HEK293 (cell line): ENCODE measurements at regions not wholly inside any gene's neighbourhood (a gene's known extent, or its start where the extent isn't known, plus 50 kb on each side); places are given as distances from the start of the nearest gene placed in this dataset.
A peak's percentile ranks its signal among the peaks of the same experiment; 100 is the strongest.

ENCODE experiments used
- CTCF ChIA-PET: fragments of 350-600 bp; formaldehyde crosslinking; extraction: SDS; loops from one replicate; lab custom pipeline; 2021; ENCODE audit warnings: antibody characterized with exemption; lab: Yijun Ruan, JAX
- POLR2A ChIA-PET: fragments of 300-600 bp; formaldehyde crosslinking; extraction: SDS; loops from one replicate; lab custom pipeline; 2020; ENCODE audit warnings: antibody characterized with exemption, inconsistent platforms; lab: Yijun Ruan, JAX
- H3K27ac ChIP-seq: fragments of 200-500 bp; sonication (Bioruptor generic); 2 replicates; pipeline ENCODE4 v1.5.1; 2014; ENCODE audit warnings: low read depth, low read length, control low read depth, inconsistent platforms; ENCODE audit errors: extremely low read depth
- H3K36me3 ChIP-seq, 2 experiments: fragments of 200-500 bp in 1 of 2; sonication (Bioruptor generic) in 1 of 2; 1 replicate in 1 of 2; 2 replicates in 1 of 2; pipeline ENCODE4 v1.5.1; 2014 to 2017; ENCODE audit warnings: inconsistent platforms in 2 of 2, low read length in 2 of 2; ENCODE audit not compliant: control insufficient read depth in 2 of 2, insufficient read depth in 1 of 2
- H3K4me1 ChIP-seq: fragments of 200-500 bp; sonication (Bioruptor generic); 2 replicates; pipeline ENCODE4 v1.5.1; 2014; ENCODE audit warnings: mild to moderate bottlenecking, low read length, inconsistent platforms; ENCODE audit not compliant: control insufficient read depth, insufficient read depth
- H3K4me3 ChIP-seq: 2 replicates; pipeline ENCODE4 v1.5.1; 2011; ENCODE audit warnings: low read depth, mild to moderate bottlenecking, control low read depth, low read length, moderate library complexity
- H3K9me3 ChIP-seq: fragments of 200-500 bp; sonication (Bioruptor generic); 2 replicates; pipeline ENCODE4 v1.5.1; 2014; ENCODE audit warnings: low read depth, low read length, inconsistent platforms; ENCODE audit not compliant: control insufficient read depth, insufficient read depth
- MYNN ChIP-seq: fragments of 450-650 bp; formaldehyde crosslinking; IDR thresholded peaks from 2 replicates; pipeline ENCODE4 v1.5.1; 2016; ENCODE audit warnings: missing biosample characterization, missing genetic modification characterization, borderline replicate concordance
- SALL2 ChIP-seq: fragments of 450-650 bp; formaldehyde crosslinking; IDR thresholded peaks from 2 replicates; pipeline ENCODE4 v1.5.0; 2017; ENCODE audit warnings: missing biosample characterization, mild to moderate bottlenecking, missing genetic modification characterization, borderline replicate concordance
- SETDB1 ChIP-seq: IDR thresholded peaks from one replicate; pipeline ENCODE4 v1.6.1; 2017; ENCODE audit warnings: mild to moderate bottlenecking, low read length, moderate library complexity, mixed read lengths; ENCODE audit not compliant: insufficient read length
- ZBTB1 ChIP-seq: fragments of 450-650 bp; formaldehyde crosslinking; IDR thresholded peaks from 2 replicates; pipeline ENCODE4 v1.5.1; 2016; ENCODE audit warnings: missing biosample characterization, missing genetic modification characterization
- ZNF121 ChIP-seq: fragments of 450-650 bp; formaldehyde crosslinking; IDR thresholded peaks from 2 replicates; pipeline ENCODE4 v1.5.1; 2016; ENCODE audit warnings: missing biosample characterization, missing genetic modification characterization
- ZNF133 ChIP-seq: fragments of 450-650 bp; formaldehyde crosslinking; IDR thresholded peaks from 2 replicates; pipeline ENCODE4 v1.5.1; 2016; ENCODE audit warnings: missing biosample characterization, missing genetic modification characterization
- ZNF146 ChIP-seq: fragments of 450-650 bp; formaldehyde crosslinking; IDR thresholded peaks from 2 replicates; pipeline ENCODE4 v1.5.1; 2016; ENCODE audit warnings: missing biosample characterization, missing genetic modification characterization
- ZNF2 ChIP-seq: fragments of 450-650 bp; formaldehyde crosslinking; IDR thresholded peaks from 2 replicates; pipeline ENCODE4 v1.5.1; 2016; ENCODE audit warnings: missing biosample characterization, missing genetic modification characterization
- ZNF211 ChIP-seq: fragments of 450-650 bp; formaldehyde crosslinking; IDR thresholded peaks from 2 replicates; pipeline ENCODE4 v1.5.1; 2016; ENCODE audit warnings: low read depth, missing biosample characterization, missing genetic modification characterization
- ZNF223 ChIP-seq: fragments of 450-650 bp; formaldehyde crosslinking; IDR thresholded peaks from 2 replicates; pipeline ENCODE4 v1.5.1; 2016; ENCODE audit warnings: missing biosample characterization, missing genetic modification characterization
- ZNF311 ChIP-seq: fragments of 450-650 bp; formaldehyde crosslinking; IDR thresholded peaks from 2 replicates; pipeline ENCODE4 v1.5.1; 2017; ENCODE audit warnings: missing biosample characterization, missing genetic modification characterization, borderline replicate concordance
- ZNF324 ChIP-seq: fragments of 450-650 bp; formaldehyde crosslinking; IDR thresholded peaks from 2 replicates; pipeline ENCODE4 v1.5.1; 2016; ENCODE audit warnings: missing biosample characterization, missing genetic modification characterization
- ZNF423 ChIP-seq: fragments of 450-650 bp; formaldehyde crosslinking; IDR thresholded peaks from 2 replicates; pipeline ENCODE4 v1.5.1; 2016; ENCODE audit warnings: missing biosample characterization, missing genetic modification characterization
- ZNF514 ChIP-seq: fragments of 450-650 bp; formaldehyde crosslinking; IDR thresholded peaks from 2 replicates; pipeline ENCODE4 v1.5.1; 2016; ENCODE audit warnings: missing biosample characterization, missing genetic modification characterization
- ZNF529 ChIP-seq: fragments of 450-650 bp; formaldehyde crosslinking; IDR thresholded peaks from 2 replicates; pipeline ENCODE4 v1.5.1; 2017; ENCODE audit warnings: missing genetic modification characterization, missing biosample characterization; ENCODE audit not compliant: insufficient replicate concordance
- ZNF596 ChIP-seq: fragments of 450-650 bp; IDR thresholded peaks from 2 replicates; pipeline ENCODE4 v1.5.0; 2018; ENCODE audit warnings: missing biosample characterization, mild to moderate bottlenecking, missing genetic modification characterization, moderate library complexity
- ZNF623 ChIP-seq: fragments of 450-650 bp; formaldehyde crosslinking; IDR thresholded peaks from 2 replicates; pipeline ENCODE4 v1.5.1; 2016; ENCODE audit warnings: missing biosample characterization, missing genetic modification characterization
- ZNF626 ChIP-seq: fragments of 450-650 bp; sonication (Bioruptor Pico); formaldehyde crosslinking; IDR thresholded peaks from 2 replicates; pipeline ENCODE4 v1.5.1; 2018; ENCODE audit warnings: missing biosample characterization, missing genetic modification characterization, inconsistent platforms
- ZNF701 ChIP-seq: fragments of 450-650 bp; formaldehyde crosslinking; IDR thresholded peaks from 2 replicates; pipeline ENCODE4 v1.5.1; 2016; ENCODE audit warnings: missing biosample characterization, missing genetic modification characterization
- ZNF791 ChIP-seq: fragments of 450-650 bp; formaldehyde crosslinking; IDR thresholded peaks from 2 replicates; pipeline ENCODE4 v1.5.1; 2016; ENCODE audit warnings: missing biosample characterization, missing genetic modification characterization
- ZNF830 ChIP-seq: fragments of 450-650 bp; IDR thresholded peaks from 2 replicates; pipeline ENCODE4 v1.5.0; 2018; ENCODE audit warnings: missing biosample characterization, missing genetic modification characterization, low read depth, mild to moderate bottlenecking, moderate library complexity
- ZSCAN16 ChIP-seq: fragments of 450-650 bp; formaldehyde crosslinking; IDR thresholded peaks from 2 replicates; pipeline ENCODE4 v1.5.1; 2016; ENCODE audit warnings: missing biosample characterization, missing genetic modification characterization
- TF ChIP-seq, protein P1 (sequence below): fragments of 450-650 bp; formaldehyde crosslinking; IDR thresholded peaks from 2 replicates; pipeline ENCODE4 v1.5.1; 2016; ENCODE audit warnings: missing biosample characterization, missing genetic modification characterization
- TF ChIP-seq, protein P2 (sequence below): fragments of 450-650 bp; formaldehyde crosslinking; IDR thresholded peaks from 2 replicates; pipeline ENCODE4 v1.5.1; 2016; ENCODE audit warnings: missing biosample characterization, missing genetic modification characterization
- TF ChIP-seq, protein P3 (sequence below): fragments of 450-650 bp; formaldehyde crosslinking; IDR thresholded peaks from 2 replicates; pipeline ENCODE4 v1.5.1; 2016; ENCODE audit warnings: missing biosample characterization, missing genetic modification characterization, borderline replicate concordance
- TF ChIP-seq, protein P4 (sequence below): fragments of 450-650 bp; formaldehyde crosslinking; IDR thresholded peaks from 2 replicates; pipeline ENCODE4 v1.5.1; 2016; ENCODE audit warnings: missing biosample characterization, missing genetic modification characterization
- TF ChIP-seq, protein P5 (sequence below): fragments of 450-650 bp; formaldehyde crosslinking; IDR thresholded peaks from 2 replicates; pipeline ENCODE4 v1.5.1; 2017; ENCODE audit warnings: missing biosample characterization, missing genetic modification characterization

DNA sequence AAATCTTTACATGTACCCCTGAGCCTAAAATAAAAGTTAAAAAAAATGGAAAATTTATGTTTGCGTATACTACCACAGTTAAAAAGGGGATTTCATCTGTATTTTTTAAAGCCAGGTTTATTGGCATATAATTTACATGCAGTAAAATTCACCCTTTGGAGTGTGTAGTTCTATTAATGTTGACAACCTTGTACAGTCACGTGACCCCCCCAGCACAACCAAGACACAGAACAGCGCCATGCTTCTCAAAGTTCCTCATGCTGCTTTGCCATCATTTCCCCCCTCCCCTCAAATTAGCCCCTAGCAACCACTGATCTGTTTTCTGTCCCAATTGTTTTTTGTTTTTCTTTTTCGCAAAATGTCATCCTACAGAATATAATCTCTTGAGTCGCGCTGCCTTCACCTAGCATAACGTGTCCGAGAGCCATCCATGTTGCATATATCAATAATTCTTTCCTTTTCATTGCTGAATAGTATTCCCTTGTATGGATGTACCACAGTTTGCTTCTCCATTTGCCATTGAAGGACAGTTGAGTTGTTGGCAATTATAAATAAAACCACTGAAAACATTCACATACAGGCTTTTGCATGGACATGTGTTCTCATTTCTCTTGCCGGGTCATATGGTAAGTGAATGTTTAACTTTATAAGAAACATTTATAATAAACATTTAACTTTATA, 105.3 kb downstream of the LHX2 start:
- Histone ChIP-seq H3K9me3 (no peaks in the 10 kb centered on the region), H3K4me3 (no peak overlapping the region), H3K27ac (no peak overlapping the region), H3K4me1 (no peaks in the 10 kb centered on the region), H3K36me3 (no peaks in the 10 kb centered on the region)
- POLR2A ChIA-PET = no interaction called here
- CTCF ChIA-PET = interaction anchor here (0.7 to 5.4 kb wide), 3 partner anchors 10 to 202 kb away, joined by 3 to 28 read pairs (median 5); no protein-coding TSS in a partner anchor
- TF ChIP-seq ZNF423 (tag by site-specific recombination) = no peak
- TF ChIP-seq ZNF146 (tag by site-specific recombination) = peak; percentile 69

DNA sequence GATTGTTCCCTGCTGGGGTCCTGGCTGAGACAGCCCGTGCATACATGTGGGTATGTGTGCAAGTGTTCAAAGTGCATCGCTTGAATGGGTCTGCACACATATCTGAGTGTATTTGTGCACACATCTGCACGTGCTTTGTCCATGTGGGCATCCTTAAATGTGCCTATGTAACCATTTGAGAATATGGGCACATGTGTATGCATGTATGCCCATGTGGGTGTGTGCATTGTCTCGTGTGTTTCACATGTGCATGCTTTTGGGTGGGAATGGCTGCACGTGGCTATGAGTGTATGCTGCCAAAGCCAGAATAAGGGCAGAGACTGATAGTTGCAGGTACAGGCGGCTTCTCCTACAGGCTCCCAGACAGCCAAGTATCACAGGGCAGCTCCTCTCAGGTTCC, 107.3 kb downstream of the LHX2 start:
- TF ChIP-seq, protein P1, sequence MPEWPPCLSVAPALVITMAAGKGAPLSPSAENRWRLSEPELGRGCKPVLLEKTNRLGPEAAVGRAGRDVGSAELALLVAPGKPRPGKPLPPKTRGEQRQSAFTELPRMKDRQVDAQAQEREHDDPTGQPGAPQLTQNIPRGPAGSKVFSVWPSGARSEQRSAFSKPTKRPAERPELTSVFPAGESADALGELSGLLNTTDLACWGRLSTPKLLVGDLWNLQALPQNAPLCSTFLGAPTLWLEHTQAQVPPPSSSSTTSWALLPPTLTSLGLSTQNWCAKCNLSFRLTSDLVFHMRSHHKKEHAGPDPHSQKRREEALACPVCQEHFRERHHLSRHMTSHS = no peak
- TF ChIP-seq MYNN (tag by site-specific recombination) = no peak
- no peak for TF ChIP-seq ZNF596 (tag by site-specific recombination)
- TF ChIP-seq ZNF211 (tag by site-specific recombination) = no peak
- no peak for TF ChIP-seq ZNF791
- TF ChIP-seq SETDB1 = no peak
- TF ChIP-seq ZNF514 (tag by site-specific recombination) = no peak
- TF ChIP-seq ZNF830 = no peak
- TF ChIP-seq ZNF2 (tag by site-specific recombination) = no peak
- no peak for TF ChIP-seq ZNF311 (tag by site-specific recombination)
- H3K4me1 ChIP-seq = no peaks in the 10 kb centered on the region
- no peaks in the 10 kb centered on the region for H3K9me3 ChIP-seq
- no peak overlapping the region for H3K4me3 ChIP-seq
- ChIA-PET POLR2A (no interaction called here), CTCF (interaction anchor here (5.4 kb wide), 1 partner anchor 8 kb away, joined by 28 read pairs; no protein-coding TSS in a partner anchor)
- H3K36me3 ChIP-seq = no peaks in the 10 kb centered on the region
- H3K27ac ChIP-seq = no peak overlapping the region

DNA sequence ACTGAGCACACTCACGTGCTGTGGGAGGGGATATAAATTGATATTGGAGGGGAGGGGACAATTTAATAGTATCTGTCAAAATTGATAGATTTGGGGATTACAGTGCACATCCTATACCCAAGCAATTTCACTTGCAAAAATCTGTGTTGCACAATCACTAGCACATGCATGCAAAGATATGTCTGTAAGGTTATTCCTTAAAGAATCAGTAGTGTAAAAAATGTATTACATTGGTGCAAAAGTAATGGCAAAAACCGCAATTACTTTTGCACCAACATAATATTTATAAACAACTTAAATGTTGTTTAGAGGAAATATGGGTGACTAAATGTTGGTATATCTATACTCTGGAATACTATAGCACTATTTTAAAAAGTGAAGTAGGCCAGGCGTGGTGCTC, 108.7 kb downstream of the LHX2 start:
- Histone ChIP-seq H3K36me3 (no peaks in the 10 kb centered on the region), H3K4me3 (no peak overlapping the region), H3K9me3 (no peaks in the 10 kb centered on the region), H3K27ac (no peak overlapping the region), H3K4me1 (no peaks in the 10 kb centered on the region)
- POLR2A ChIA-PET = no interaction called here
- CTCF ChIA-PET = no interaction called here
- no peak for TF ChIP-seq ZNF626
- TF ChIP-seq ZNF324 (tag by site-specific recombination) = no peak
- TF ChIP-seq ZNF701 = no peak
- no peak for TF ChIP-seq ZBTB1
- TF ChIP-seq, protein P2, sequence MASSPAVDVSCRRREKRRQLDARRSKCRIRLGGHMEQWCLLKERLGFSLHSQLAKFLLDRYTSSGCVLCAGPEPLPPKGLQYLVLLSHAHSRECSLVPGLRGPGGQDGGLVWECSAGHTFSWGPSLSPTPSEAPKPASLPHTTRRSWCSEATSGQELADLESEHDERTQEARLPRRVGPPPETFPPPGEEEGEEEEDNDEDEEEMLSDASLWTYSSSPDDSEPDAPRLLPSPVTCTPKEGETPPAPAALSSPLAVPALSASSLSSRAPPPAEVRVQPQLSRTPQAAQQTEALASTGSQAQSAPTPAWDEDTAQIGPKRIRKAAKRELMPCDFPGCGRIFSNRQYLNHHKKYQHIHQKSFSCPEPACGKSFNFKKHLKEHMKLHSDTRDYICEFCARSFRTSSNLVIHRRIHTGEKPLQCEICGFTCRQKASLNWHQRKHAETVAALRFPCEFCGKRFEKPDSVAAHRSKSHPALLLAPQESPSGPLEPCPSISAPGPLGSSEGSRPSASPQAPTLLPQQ = no peak
- no peak for TF ChIP-seq ZNF121 (tag by site-specific recombination)
- TF ChIP-seq, protein P3, sequence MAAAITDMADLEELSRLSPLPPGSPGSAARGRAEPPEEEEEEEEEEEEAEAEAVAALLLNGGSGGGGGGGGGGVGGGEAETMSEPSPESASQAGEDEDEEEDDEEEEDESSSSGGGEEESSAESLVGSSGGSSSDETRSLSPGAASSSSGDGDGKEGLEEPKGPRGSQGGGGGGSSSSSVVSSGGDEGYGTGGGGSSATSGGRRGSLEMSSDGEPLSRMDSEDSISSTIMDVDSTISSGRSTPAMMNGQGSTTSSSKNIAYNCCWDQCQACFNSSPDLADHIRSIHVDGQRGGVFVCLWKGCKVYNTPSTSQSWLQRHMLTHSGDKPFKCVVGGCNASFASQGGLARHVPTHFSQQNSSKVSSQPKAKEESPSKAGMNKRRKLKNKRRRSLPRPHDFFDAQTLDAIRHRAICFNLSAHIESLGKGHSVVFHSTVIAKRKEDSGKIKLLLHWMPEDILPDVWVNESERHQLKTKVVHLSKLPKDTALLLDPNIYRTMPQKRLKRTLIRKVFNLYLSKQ (tag by site-specific recombination) = no peak
- no peak for TF ChIP-seq ZNF223 (tag by site-specific recombination)
- no peak for TF ChIP-seq ZSCAN16
- TF ChIP-seq, protein P4, sequence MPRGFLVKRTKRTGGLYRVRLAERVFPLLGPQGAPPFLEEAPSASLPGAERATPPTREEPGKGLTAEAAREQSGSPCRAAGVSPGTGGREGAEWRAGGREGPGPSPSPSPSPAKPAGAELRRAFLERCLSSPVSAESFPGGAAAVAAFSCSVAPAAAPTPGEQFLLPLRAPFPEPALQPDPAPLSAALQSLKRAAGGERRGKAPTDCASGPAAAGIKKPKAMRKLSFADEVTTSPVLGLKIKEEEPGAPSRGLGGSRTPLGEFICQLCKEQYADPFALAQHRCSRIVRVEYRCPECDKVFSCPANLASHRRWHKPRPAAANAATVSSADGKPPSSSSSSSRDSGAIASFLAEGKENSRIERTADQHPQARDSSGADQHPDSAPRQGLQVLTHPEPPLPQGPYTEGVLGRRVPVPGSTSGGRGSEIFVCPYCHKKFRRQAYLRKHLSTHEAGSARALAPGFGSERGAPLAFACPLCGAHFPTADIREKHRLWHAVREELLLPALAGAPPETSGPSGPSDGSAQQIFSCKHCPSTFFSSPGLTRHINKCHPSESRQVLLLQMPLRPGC (tag by site-specific recombination) = no peak
- TF ChIP-seq, protein P5, sequence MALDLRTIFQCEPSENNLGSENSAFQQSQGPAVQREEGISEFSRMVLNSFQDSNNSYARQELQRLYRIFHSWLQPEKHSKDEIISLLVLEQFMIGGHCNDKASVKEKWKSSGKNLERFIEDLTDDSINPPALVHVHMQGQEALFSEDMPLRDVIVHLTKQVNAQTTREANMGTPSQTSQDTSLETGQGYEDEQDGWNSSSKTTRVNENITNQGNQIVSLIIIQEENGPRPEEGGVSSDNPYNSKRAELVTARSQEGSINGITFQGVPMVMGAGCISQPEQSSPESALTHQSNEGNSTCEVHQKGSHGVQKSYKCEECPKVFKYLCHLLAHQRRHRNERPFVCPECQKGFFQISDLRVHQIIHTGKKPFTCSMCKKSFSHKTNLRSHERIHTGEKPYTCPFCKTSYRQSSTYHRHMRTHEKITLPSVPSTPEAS = no peak
- no peak for TF ChIP-seq ZNF133
- no peak for TF ChIP-seq ZNF529 (tag by site-specific recombination)
- TF ChIP-seq SALL2 (tag by site-specific recombination) = no peak
- no peak for TF ChIP-seq ZNF623 (tag by site-specific recombination)
